ENCODE measurements at regions not wholly inside any gene's neighbourhood (a gene's known extent, or its start where the extent isn't known, plus 50 kb on each side); places are given as distances from the start of the nearest gene placed in this dataset.

DNA sequence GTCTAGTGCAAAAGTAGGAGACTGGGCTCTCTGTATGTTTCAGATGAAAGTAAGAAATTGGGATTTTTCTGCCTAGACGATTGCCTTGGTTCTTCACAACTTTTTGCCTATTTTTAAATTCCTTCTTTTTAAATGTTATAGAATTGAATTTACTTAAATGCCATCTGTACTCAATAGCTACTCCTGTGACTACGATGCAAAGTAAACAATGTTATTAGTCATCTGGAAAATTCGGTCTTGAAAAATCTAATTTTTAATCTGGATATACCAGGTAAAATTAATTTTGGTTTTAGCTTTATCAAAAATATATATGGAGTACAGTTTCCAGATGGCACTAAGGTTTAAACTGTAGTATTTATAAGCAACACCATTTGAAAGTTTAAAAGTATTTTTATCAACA is 472.2 kb downstream of the UTRN start:
- Histone ChIP-seq H3K9me3 (ENCODE audit: control insufficient read depth, insufficient read depth, low read length) (no peaks in the 10 kb centered on the region), H3K4me3 (ENCODE audit: low read depth, low read length) (no peak overlapping the region), H3K27ac (ENCODE audit: low read depth, low read length) (no peak overlapping the region), H3K27me3 (ENCODE audit: control insufficient read depth, insufficient read depth, low read length) (no peaks in the 10 kb centered on the region)
- no peak for DNase-seq (ENCODE audit: low read depth, low spot score)
- ChIA-PET POLR2A (interaction anchor here (0.7 kb wide), 1 partner anchor 822 kb away, joined by 3 read pairs; no protein-coding TSS in a partner anchor), CTCF (no interaction called here)
- no peak for TF ChIP-seq CTCF (IDR thresholded peaks at IDR 0.05; ENCODE audit: low read depth, low read length)

- H3K9me3 ChIP-seq (ENCODE audit: control insufficient read depth, insufficient read depth, low read length) = no peaks in the 10 kb centered on the region
- ChIA-PET POLR2A (interaction anchor here (0.7 kb wide), 1 partner anchor 822 kb away, joined by 3 read pairs; no protein-coding TSS in a partner anchor), CTCF (no interaction called here)
- H3K27me3 ChIP-seq (ENCODE audit: control insufficient read depth, insufficient read depth, low read length) = no peaks in the 10 kb centered on the region
- DNase-seq (ENCODE audit: low read depth, low spot score) = no peak
- TF ChIP-seq CTCF (IDR thresholded peaks at IDR 0.05; ENCODE audit: low read depth, low read length) = no peak
- H3K27ac ChIP-seq (ENCODE audit: low read depth, low read length) = no peak overlapping the region
- no peak overlapping the region for H3K4me3 ChIP-seq (ENCODE audit: low read depth, low read length)
These were observed 472.6 kb downstream of the UTRN start for GRCh38 chr6:144757730-144758129.

- no peak for TF ChIP-seq CTCF (IDR thresholded peaks at IDR 0.05; ENCODE audit: low read depth, low read length)
- no peaks in the 10 kb centered on the region for H3K27me3 ChIP-seq (ENCODE audit: control insufficient read depth, insufficient read depth, low read length)
- no peak overlapping the region for H3K4me3 ChIP-seq (ENCODE audit: low read depth, low read length)
- CTCF ChIA-PET = no interaction called here
- no peak for DNase-seq (ENCODE audit: low read depth, low spot score)
- POLR2A ChIA-PET = no interaction called here
- H3K27ac ChIP-seq (ENCODE audit: low read depth, low read length) = no peak overlapping the region
- no peaks in the 10 kb centered on the region for H3K9me3 ChIP-seq (ENCODE audit: control insufficient read depth, insufficient read depth, low read length)
These were observed 473.5 kb downstream of the UTRN start for GRCh38 chr6:144758602-144759001.

DNA sequence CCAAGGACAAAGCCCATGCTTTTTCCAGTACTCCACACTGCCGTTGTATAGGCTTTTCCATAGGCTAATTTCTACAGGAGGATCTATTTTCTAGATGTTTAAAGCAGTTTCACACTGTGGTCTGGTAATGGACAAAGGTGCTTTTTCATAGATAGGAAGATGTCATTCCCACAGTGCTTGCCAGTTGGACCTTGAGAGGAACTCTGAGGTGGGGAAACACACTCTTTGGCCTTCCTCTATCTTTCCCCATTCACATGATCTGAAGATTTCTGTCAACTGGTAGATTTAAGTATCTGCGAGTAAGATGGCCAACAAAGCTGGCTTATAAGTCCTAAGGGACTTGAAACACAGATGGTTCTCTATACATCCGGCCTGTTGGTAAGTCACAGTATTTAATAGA is 477.3 kb downstream of the UTRN start:
- Histone ChIP-seq H3K9me3 (ENCODE audit: control insufficient read depth, insufficient read depth, low read length) (no peaks in the 10 kb centered on the region), H3K27ac (ENCODE audit: low read depth, low read length) (no peak overlapping the region), H3K27me3 (ENCODE audit: control insufficient read depth, insufficient read depth, low read length) (no peaks in the 10 kb centered on the region), H3K4me3 (ENCODE audit: low read depth, low read length) (no peak overlapping the region)
- no peak for TF ChIP-seq CTCF (IDR thresholded peaks at IDR 0.05; ENCODE audit: low read depth, low read length)
- no peak for DNase-seq (ENCODE audit: low read depth, low spot score)
- ChIA-PET CTCF (interaction anchor here (1.1 kb wide), 1 partner anchor 13 kb away, joined by 3 read pairs; no protein-coding TSS in a partner anchor), POLR2A (no interaction called here)

DNA sequence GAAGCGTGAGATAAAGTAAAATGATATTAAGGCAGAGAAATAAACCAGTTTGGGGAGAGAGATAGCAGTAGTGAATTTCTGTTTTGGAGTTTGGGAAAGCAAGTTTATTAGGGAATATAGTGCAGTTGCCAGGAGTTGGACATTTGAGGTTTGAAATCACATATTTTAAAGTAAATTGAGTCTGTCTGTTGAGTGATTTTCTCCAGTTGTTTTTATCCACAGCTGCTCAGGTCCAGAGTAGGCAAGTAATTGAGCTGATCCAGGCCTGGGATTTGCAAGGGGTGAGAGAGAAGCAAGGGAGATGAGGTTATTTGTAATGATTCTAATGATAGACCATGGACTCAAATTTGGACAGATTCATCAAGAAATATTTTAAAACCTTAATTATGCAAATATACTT is 481.9 kb downstream of the UTRN start:
- CTCF ChIA-PET = no interaction called here

More for the DNA sequence above, 481.9 kb downstream of the UTRN start:
- Histone ChIP-seq H3K27ac (ENCODE audit: low read depth, low read length) (no peak overlapping the region), H3K27me3 (ENCODE audit: control insufficient read depth, insufficient read depth, low read length) (no peaks in the 10 kb centered on the region), H3K4me3 (ENCODE audit: low read depth, low read length) (no peak overlapping the region), H3K9me3 (ENCODE audit: control insufficient read depth, insufficient read depth, low read length) (no peaks in the 10 kb centered on the region)
- no peak for DNase-seq (ENCODE audit: low read depth, low spot score)
- no peak for TF ChIP-seq CTCF (IDR thresholded peaks at IDR 0.05; ENCODE audit: low read depth, low read length)
- POLR2A ChIA-PET = no interaction called here

All from AG04450 (cell line).